ENCODE measurements at regions not wholly inside any gene's neighbourhood (a gene's known extent, or its start where the extent isn't known, plus 50 kb on each side); places are given as distances from the start of the nearest gene placed in this dataset.
"Not testable (repeated sequence)": the region's sequence is repeated elsewhere in the genome, so short reads cannot be mapped to it uniquely, and the experiment has no call there.

DNA sequence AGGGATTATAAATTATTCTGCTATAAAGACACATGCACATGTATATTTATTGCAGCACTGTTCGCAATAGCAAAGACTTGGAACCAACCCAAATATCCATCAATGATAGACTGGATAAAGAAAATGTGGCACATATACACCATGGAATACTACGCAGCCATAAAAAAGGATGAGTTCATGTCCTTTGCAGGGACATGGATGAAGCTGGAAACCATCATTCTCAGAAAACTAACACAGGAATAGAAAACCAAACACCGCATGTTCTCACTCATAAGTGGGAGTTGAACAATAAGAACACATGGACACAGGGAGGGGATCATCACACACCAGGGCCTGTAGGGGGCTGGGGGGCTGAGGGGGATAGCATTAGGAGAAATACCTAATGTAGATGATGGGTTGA lies 377.2 kb upstream of the SASH1 start:
- not testable (repeated sequence) for DNase-seq (ENCODE audit: low read depth, low spot score)

DNA sequence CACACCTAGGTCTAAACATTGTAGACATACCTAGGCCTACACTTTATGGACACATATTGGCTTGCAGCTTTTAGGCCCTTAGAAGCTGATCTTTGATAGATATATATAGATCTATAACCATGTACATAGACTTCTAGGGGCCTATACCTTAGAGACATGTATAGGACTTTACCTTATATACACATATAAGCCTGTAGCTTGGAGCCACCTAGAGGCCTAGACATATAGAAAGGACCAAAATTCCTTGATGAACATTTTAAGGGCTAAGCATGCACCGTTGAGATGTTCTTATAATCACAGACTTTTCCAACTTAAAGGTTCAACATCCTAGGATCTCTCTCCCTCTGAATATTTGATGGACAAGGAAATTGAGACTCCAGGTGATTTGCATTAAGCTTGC lies 371.7 kb upstream of the SASH1 start:
- DNase-seq (ENCODE audit: low read depth, low spot score), result no peak

DNA sequence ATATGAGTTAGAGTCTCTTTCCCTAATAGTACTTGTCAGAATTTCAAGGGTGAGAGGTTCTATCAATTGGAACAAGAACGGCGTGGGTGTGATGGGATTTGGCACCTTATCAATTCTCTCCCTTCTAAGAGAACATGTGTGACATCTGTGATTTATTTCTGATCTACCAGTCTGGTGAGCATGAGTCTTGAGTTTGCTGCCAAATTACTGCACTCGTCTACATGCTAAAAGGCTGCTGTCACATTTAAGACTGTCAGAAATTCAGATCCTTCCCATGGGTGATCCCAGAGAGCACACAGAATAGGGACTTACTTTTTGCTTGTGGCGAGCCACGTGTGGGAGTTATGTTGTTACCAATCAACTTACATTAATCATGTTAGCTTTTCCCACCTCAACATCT lies 370.2 kb upstream of the SASH1 start:
- DNase-seq (ENCODE audit: low read depth, low spot score), result no peak

DNA sequence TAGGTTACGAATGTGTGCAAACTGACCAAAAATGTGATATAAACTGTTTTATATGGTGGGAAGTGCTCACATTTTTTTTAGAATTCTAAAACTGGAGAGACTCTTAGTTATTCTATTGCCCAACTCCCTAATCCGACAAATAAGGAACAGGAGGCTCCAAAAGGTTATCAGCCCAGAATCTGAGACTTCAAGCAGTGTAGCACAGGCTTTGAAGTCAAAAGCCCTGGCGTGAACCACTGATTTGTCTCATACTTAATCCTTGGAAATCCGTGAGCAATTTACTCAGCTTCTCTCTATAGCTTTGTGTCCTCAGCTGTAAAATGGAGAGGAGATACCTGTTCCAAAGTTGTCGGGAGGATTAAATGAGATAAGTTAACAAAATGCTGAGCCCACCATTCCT lies 368.8 kb upstream of the SASH1 start:
- DNase-seq (ENCODE audit: low read depth, low spot score), result no peak

DNA sequence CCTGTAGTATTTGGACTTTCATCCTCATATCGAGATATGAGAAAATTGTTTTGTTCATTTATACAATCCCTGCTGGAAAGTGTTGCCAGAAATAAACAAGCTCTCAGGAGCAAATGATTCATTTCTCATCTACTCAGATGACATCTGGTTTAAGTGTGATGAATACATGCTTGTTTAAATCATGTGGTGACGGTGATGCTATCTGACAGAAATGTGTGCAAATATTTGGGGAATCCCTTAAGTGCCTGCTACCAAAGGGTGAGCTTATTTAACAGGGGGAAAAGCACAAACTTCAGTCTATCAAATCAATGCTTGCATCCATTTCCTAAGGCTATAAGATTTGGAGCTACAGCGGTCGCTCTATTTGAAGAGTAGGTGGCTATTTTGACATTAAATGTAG lies 368.3 kb upstream of the SASH1 start:
- DNase-seq (ENCODE audit: low read depth, low spot score), result no peak

DNA sequence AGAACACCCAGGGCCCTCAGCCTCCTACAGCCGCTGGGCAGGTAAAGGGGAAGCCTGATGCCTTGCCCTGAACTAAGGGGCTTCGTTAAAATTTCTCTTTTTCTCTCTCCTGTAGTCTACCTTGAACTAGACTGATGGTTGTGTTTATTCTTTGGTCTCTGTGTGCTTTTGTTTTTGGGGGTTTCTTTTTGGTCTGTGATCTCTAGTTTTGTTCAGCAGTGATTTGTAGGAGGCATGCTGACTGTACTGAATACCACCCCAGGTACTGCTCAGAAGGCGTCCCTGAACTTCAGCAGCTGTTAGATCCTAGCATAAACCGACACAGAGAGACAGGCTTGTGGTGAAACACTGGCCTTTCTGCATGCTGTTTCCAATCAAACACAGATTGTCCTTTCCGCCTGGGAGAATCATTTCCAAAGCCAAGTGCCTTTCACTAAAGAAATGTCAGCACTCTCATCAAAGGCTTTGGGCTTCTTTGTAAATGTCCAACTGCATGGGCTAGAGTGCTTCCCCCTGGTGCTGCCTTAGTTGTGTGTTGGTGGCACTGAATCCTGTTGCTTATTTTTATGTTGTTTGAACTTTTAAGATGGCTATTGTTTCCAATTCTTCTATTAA lies 364.7 kb upstream of the SASH1 start:
- DNase-seq (ENCODE audit: low read depth, low spot score), result no peak

DNA sequence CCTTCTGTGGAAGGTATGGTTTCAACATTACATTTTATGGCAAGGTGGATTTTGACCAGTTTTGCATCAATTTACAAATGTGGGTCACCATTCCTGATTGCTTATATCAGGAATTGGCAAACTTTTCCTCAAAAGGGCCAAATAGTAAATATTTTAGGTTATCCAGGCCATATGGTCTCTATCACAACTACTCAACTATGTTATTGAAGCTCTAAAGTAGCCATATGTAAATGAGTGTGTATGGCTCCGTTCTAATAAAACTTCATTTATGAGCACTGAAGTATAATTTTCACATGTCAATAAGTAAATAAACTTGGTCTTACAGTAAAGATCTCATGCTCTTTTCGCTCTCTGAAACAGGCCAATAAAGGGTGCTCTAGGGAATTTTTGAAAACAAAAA lies 362.7 kb upstream of the SASH1 start:
- DNase-seq (ENCODE audit: low read depth, low spot score), result no peak

DNA sequence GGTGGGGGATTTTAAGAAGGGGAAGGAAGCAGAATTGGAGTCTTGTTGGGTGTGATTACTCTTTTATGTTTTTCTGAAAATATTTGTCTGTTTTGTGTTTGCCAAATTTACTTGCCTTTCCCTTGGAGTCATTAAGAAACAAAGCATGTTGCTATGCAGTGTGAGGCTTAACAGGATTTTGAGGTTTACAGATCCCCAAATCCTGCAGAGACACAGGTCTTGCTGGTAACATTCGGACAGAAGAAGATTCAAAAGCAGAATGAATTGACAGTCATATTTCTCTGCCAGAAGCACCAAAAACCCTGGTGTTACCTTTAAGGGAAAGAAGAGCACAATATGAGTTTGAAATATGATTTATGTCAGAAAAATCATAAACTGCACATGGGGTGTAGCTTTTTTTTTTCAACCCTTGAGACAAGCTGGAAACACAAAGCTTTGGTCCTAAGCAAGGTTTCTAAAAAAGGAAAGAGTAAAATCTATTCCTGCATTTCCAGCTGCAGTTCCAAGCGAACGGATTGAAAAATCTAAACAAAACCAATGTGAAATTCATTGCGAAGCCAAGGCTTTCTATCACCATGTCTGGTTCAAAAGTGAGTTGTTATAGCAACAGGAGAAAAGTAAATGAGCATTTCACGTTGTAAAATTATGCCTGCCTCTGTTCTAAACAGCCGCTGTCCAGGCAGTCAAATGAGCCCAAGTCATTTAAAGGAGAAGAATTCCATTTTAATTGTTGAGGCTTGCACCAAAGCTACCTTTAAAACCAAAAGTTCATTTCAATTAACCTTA lies 358.9 kb upstream of the SASH1 start:
- no peak for DNase-seq (ENCODE audit: low read depth, low spot score)

DNA sequence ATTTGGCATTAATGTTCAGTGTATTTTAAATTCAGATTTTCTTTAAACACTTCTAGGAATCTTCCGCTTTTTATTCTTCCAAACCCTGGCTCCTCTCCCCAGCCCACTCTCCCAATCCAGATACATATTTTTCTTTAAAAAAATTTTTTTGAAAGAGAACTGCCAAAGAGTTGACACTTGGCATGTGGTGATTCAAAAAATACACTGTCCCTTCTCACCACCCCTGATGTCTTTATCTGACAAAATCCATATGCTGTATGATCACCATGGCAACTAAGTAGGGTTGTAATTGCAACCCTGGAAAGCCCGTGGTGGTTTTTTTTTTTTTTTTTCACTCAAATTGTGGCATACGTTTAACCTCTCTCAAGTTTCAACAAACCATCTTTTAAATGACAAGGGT lies 355.8 kb upstream of the SASH1 start:
- no peak for DNase-seq (ENCODE audit: low read depth, low spot score)

DNA sequence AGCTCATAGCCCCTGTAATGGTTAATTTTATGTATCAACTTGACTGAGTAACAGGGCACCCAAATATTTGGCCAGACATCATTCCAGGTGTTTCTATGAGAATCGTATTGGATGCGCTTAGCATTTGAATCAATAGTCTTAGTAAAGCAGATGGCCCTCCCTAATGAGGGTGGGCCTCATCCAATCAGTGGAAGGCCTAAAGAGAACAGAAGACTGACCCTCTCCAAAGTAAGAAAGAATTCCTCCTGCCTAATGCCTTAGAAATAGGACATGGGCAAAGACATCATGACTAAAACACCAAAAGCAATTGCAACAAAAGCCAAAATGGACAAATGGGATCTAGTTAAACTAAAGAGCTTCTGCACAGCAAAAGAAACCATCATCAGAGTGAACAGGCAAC lies 352.5 kb upstream of the SASH1 start:
- no peak for DNase-seq (ENCODE audit: low read depth, low spot score)

DNA sequence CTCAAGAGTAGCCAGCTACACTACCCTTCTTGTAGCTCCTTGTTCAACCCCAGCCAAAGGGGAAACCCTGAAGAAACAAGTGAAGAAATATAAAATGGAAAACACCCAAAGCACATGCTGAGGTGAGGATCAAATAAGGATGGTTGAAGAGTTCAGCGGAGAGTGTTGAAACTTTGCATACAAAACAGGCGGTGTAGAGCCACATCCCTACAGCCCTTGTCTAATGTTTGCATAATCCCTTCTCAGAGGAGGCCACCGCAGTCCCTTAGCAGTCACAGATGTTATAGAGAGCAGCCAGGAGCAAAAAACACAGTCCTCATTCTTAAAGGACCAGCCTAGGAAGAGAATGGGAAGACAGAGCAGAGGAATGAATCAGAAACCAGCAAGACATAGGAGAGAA lies 350.7 kb upstream of the SASH1 start:
- no peak for DNase-seq (ENCODE audit: low read depth, low spot score)

DNA sequence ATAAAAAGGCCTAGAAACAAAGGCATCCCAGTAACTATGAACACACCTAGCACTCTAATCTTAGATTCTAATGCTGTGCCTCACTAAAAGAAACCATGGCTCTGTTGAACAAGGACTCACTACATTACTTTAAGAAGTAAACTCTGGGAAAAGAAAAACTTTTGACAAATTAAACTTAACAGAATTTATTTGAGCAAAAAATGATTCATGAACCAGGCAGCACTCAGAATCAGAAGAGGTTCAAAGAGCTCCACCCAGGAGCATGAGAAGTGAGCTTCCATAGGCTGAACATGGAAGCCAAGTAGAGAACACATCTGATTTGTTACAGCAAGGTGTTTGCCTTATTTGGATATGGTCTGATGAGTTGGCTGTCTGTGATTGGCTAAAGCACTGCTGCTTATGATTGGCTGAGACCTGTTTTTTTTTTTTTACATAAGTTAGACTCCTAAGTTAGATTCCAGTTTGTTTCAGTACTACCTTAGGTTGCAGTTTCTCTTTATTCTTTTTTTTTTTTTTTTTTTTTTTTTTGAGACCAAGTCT lies 343.6 kb upstream of the SASH1 start:
- no peak for DNase-seq (ENCODE audit: low read depth, low spot score)

DNA sequence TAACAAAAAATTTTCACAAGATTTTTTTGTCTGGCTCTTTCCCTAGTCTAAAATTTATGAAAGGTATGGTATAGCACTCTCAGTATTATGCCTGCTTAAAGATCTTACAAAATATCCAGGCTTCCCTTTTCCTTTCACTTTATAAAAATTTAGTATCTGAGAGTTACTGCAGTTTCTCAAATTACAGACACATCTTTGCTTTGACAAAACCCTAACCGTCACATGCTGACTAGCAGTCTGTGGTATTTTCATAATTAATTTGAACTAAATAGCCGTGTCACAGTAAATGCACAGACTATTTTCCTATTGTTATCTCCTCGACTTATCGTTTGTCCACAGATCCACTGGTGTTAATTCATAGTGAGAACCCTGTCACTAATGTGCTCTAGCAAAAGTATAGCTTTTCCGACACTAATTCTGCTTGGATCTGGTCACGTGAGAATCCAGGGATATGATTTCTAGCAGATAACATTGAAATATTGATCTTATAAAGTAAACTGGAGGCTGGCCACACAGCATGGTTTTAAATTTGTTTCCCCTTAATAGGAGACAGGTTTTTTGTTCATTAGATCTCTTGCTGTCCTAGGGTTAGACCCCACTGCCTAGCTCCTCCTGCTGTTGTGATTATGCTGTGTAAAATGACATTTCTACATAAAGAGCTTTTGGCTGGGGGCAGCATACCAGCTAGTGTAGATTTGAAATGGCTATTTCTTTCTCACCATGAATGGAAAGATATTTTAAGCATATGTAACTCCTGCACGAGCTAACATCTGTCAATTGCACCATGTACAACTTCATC lies 340.6 kb upstream of the SASH1 start:
- no peak for DNase-seq (ENCODE audit: low read depth, low spot score)

DNA sequence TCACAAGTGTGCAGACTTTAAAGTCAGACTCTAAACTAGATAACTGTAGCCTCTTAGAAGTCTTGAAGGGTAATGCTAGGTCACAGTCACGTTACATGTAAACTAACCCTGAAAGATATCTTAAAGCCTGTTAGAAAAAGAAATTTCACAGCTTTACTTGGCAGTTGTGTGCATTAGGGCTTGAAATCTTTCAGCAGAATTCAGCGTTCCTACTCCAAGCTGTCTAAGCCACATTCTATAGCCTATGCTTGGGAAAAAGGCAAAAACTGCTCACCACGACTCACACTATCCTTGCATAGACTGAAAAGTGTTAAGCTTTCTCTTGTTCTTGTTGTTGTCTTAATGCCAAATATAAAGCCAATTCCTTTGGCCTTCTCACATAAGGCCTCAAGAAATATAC lies 338.0 kb upstream of the SASH1 start:
- no peak for DNase-seq (ENCODE audit: low read depth, low spot score)

DNA sequence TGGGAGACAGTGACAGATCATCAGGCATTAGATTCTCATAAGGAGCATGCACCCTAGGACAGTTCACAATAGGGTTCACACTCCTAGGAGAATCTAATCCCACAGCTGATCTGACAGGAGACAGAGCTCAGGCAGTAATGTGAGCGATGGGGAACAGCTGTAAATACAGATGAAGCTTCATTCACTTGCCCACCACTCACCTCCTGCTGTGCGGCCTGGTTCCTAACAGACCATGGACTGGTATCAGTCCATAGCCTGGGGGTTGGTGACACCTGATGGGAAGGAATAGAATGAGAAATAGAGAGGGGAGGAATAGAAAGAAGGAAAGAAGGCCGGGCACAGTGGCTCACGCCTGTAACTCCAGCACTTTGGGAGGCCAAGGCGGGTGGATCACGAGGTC lies 336.8 kb upstream of the SASH1 start:
- no peak for DNase-seq (ENCODE audit: low read depth, low spot score)

DNA sequence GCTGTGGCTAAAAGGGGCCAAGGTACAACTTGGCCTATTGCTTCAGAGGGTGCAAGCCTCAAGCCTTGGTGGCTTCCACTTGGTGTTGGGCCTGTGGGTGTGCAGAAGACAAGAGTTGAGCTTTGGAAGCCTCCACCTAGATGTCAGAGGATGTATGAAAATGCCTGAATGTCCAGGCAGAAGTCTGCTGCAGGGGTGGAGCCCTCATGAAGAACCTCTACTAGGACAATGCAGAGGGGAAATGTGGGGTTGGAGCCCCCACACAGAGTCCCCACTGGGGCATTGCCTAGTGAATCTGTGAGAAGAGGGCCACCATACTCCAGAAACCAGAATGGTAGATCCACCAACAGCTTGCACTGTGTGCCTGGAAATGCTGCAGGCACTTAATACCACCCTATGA lies 332.1 kb upstream of the SASH1 start:
- not testable (repeated sequence) for DNase-seq (ENCODE audit: low read depth, low spot score)

DNA sequence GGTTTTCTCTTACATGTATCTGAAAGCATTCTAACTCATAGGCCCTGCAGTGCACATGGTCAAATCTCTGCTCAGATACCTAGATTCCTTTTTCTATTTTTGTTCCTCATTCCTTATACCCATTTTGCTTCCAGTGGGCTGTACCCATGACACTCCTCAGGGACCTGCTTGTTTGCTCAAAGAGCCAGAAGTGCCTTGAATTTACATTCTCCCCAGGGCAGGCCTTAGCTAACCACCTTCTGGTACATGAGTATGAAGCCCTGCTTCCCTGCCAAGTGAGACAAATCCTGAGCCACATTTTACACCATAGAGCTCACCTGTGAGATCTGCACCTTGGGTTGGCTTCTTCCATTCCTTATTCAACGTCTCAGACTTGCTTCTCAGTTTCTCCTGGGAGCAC lies 326.6 kb upstream of the SASH1 start:
- no peak for DNase-seq (ENCODE audit: low read depth, low spot score)

DNA sequence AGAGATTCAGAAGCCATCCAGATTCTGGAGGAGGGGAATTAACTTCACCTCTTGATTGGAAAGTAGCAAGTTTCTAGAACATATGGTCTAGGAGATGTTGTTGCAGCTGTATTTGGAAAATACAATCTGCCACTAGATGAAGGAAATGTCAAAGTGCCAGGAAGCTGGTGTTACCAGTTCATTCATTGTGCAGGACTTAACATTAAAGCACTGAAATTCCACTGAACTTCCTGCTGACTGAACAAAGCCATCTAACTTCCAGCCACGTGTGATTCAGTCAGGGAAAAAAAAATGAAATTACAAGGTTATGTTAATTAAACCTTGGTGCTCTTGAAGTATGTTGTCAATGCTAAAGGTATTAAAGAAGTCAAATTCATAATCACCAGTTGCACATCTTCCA lies 321.5 kb upstream of the SASH1 start:
- no peak for DNase-seq (ENCODE audit: low read depth, low spot score)

DNA sequence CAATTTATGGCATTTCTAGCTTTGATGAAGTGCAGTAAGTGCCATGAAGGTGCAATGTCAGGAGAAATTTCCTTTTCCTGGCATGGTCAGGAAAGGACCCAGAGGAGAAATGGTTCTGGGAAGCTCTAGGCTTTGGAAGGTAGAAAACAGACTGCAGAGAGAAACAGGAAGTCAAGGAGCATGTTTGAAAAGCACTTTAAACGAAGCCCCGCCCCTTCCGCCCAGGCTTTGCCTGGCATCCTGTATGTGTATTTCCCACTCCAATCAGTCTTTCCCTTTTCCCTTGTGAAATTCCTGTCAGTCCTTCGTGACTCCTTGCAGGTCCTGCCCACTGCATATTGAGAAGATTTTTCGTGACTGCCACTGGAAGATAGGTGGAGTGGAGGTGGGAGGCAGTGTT lies 320.9 kb upstream of the SASH1 start:
- DNase-seq (ENCODE audit: low read depth, low spot score), result no peak

DNA sequence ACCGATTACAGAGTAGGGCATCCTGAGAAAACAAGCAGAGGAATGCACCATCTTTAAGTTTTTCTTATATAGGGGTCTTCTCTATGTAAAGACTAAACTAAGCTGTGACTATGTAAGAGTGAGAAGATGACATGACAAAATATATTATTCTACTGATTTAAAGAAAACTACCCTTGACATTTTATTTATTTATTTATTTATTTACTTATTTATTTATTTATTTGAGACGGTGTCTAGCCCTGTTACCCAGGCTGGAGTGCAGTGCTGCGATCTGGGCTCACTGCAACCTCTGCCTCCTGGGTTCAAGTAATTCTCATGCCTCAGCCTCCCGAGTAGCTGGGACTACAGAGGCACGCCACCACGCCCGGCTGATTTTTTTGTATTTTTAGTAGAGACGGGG lies 320.4 kb upstream of the SASH1 start:
- DNase-seq (ENCODE audit: low read depth, low spot score), result not testable (repeated sequence)

DNA sequence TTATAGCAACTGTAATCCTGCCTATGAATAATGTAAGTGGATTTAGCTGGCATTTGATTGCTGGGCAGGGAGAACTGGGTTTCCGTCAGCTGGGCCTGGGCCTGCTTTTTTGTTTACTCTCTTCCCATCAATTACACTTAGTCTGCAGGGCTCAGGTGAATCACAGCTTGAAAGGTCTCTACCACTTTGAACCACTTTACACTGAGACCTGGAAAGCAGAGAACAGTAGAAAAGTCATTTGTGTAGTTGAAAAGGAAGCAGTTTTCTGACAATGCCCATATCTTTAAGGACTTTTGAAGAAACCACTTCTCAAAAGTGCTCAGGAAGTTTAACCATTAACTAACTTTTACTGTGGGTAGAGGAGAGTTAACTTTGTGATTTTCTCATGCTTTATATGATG lies 315.4 kb upstream of the SASH1 start:
- no peak for DNase-seq (ENCODE audit: low read depth, low spot score)

DNA sequence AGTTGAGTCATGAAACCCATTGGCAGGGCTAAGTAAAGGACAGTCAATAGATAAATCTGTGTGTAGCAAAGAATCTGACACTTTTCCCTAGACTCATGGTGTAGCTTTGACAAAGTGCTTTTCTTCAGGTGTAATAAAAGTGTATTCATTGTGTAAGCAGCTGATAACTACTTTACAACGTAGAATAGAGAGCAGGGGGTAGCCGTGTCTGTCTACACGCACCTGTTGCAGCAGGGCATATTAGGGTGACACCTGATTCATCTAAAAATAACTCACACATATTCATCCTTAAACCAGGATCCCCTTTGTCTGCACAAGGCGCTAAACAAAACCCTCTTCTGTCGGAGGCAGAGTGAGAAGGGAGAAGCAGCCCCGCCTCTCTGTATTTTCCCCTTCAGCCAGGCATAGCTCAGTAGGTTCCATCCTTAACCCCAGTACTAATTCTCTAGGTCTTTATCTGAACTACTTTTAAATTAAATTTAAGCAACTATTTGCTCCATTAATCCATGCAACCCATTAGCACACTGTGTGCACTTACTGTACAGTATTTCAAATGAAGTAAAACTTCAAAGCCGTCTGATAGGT lies 306.7 kb upstream of the SASH1 start:
- DNase-seq (ENCODE audit: low read depth, low spot score), result no peak
